Fibroblast of the conjunctiva (primary cell): ENCODE measurements at regions not wholly inside any gene's neighbourhood (a gene's known extent, or its start where the extent isn't known, plus 50 kb on each side); places are given as distances from the start of the nearest gene placed in this dataset.
A peak's percentile ranks its signal among the peaks of the same experiment; 100 is the strongest.

ENCODE experiments used
- DNase-seq: peaks from one replicate; pipeline ENCODE4 v3.0.0-alpha.2; 2010; ENCODE audit warnings: low read depth

DNA sequence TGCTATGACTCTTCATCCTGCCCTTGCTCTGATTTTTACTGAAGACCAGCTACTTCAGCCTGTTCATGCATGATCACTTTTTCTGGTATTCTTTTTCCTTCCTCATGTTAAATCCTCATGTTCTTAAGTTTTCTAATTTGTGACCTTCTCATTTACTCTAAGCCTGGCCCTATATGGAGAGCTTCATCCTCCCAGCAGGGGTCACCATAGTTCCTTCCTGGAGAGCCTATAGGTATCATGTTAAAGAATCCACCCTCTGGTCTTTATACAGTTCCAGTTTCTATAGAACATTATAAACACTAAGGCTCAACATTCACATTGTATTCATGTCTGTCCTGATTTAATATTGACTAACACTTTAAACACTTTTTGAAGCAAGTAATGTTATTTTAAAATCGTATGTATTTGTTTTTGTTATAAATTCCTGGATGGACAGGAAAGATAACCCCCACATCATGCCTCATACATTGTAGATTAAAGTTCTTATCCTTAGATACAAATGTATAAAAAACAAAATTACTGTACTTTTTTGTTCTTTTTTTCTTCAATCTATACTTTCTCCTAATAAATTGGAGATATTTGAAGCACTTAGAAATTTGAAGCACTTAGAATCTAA lies 53.8 kb upstream of the OTUD4 start:
- peak; percentile 58 for DNase-seq

DNA sequence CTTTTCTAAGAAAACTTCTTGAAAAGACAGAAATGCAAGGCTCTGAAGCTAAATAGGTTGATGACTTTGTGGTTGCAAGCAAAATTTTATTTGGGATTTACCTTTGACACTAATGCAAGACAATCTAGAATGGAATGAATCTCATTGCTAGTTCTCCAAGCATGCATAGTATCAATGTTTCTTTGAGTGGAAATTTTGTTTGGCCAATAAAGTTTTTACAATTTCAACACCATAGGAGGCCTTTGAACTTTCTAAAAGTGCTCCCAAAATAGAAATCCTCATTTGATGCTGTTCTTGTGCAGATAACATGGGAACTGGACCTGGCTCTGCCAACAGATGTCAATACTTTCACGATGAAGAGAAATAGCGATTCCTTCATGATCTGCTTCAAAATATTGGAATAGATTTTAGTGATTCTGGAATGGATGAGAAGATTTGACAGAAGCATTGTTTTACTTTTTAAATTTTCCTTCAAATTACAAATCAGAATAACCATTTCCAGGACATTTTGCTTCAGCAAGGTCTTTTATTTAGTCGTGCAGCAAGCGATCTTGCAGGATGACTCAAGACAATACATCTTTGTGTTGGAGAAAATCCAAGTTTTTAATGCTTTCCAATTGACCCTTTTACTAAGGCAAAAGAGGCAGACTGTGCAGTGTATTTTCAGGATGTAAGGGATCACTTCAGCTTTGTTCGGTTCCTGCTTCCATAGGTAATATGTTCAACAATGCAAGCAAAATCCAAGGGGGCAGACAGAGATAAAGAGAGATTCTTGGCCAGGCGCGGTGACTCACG lies 51.7 kb upstream of the OTUD4 start:
- peak; percentile 42 for DNase-seq

DNA sequence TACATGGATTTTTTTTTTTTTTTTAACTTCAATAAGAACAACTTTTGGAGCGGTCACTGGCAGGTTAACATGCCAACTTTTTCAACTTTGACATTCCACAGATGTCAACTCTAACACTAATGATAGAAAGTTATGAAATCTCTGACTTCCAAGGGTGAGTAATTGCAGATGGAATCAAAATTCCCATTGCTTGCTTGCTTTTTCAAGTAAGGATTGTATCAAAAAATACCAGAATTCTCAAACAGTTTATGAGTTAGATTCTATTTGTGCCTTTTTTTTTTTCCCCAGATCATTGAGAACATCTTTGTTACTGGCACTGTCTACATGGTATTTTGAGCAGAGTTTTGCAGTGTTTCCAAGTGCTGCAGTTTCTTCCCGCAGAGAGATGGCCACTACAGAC lies 50.3 kb upstream of the OTUD4 start:
- DNase-seq, result peak; percentile 44
